Endothelial cell of umbilical vein (primary cell): ENCODE measurements at regions not wholly inside any gene's neighbourhood (a gene's known extent, or its start where the extent isn't known, plus 50 kb on each side); places are given as distances from the start of the nearest gene placed in this dataset.

Experiments used
- BruUV-seq: library from RNA; stranded (reverse); fragments of 400-500 nt; replicated peaks from 2 replicates; lab custom pipeline; 2021; lab: Mats Ljungman, UMichigan
- CTCF ChIA-PET: fragments of 300-600, 350-600 bp; sonication (Branson Sonifier 250); formaldehyde crosslinking; loops from one replicate; lab custom pipeline; 2021; ENCODE audit warnings: antibody characterized with exemption, inconsistent platforms; lab: Charles Lee
- POLR2A ChIA-PET: fragments of 300-600, 350-600 bp; sonication (Branson Sonifier 250); formaldehyde crosslinking; loops from one replicate; lab custom pipeline; 2021; ENCODE audit warnings: antibody characterized with exemption, inconsistent platforms; lab: Charles Lee
- DNase-seq: peaks from one replicate; pipeline ENCODE4 v3.0.0-alpha.2; 2011; ENCODE audit warnings: low read depth, low spot score
- FAIRE-seq: peaks from 2 replicates; lab custom pipeline; 2011; peaks lifted over from hg19 to GRCh38; lab: Jason Lieb, UNC
- H2AFZ ChIP-seq: 2 replicates; pipeline ENCODE4 v1.6.0; 2012; ENCODE audit warnings: low read depth, low read length, control low read depth, inconsistent platforms
- H3K27ac ChIP-seq: 2 replicates; pipeline ENCODE4 v1.5.1; 2011; ENCODE audit warnings: low read depth, mild to moderate bottlenecking, control low read depth, low read length, moderate library complexity; ENCODE audit not compliant: insufficient read depth
- H3K27me3 ChIP-seq, 2 experiments: 2 replicates each; pipeline versions ENCODE4 v1.6.0 to v1.6.1; 2011; ENCODE audit warnings: low read length in 2 of 2, mixed read lengths in 1 of 2; ENCODE audit not compliant: control insufficient read depth in 2 of 2, insufficient read depth in 2 of 2
- H3K36me3 ChIP-seq, 2 experiments: 2 replicates in 1 of 2; 3 replicates in 1 of 2; pipeline ENCODE4 v1.5.1; 2011; ENCODE audit warnings: low read length in 2 of 2, mild to moderate bottlenecking in 1 of 2, moderate library complexity in 1 of 2; ENCODE audit not compliant: control insufficient read depth in 2 of 2, insufficient read depth in 2 of 2; ENCODE audit errors: extremely low read depth in 1 of 2
- H3K4me1 ChIP-seq: 3 replicates; pipeline ENCODE4 v1.5.1; 2011; ENCODE audit warnings: mild to moderate bottlenecking, low read length; ENCODE audit not compliant: control insufficient read depth, insufficient read depth; ENCODE audit errors: extremely low read depth
- H3K4me2 ChIP-seq: 2 replicates; pipeline ENCODE4 v1.6.1; 2011; ENCODE audit warnings: low read length, control low read depth, mixed read lengths; ENCODE audit not compliant: insufficient read depth
- H3K4me3 ChIP-seq, 3 experiments: fragments of 200-600 bp in 1 of 3; sonication (generic), shearing (Covaris generic) in 1 of 3; replicated peaks in 1 of 3; 2 replicates each; pipeline ENCODE4 v1.5.1; 2011 to 2016; ENCODE audit warnings: control low read depth in 3 of 3, low read length in 3 of 3, mild to moderate bottlenecking in 2 of 3, inconsistent platforms in 1 of 3, low read depth in 1 of 3, moderate library complexity in 1 of 3; ENCODE audit not compliant: insufficient read depth in 1 of 3
- H3K79me2 ChIP-seq: 2 replicates; pipeline ENCODE4 v1.6.0; 2012; ENCODE audit warnings: low read length, inconsistent platforms; ENCODE audit not compliant: control insufficient read depth, insufficient read depth
- H3K9ac ChIP-seq: replicated peaks from 2 replicates; pipeline ENCODE3; 2011; ENCODE audit warnings: low read length, control low read depth; ENCODE audit not compliant: insufficient read depth; ENCODE audit errors: extremely low read depth
- H3K9me1 ChIP-seq: replicated peaks from 3 replicates; pipeline ENCODE4 v1.6.0; 2011; ENCODE audit warnings: mild to moderate bottlenecking, low read length; ENCODE audit not compliant: control insufficient read depth, insufficient read depth; ENCODE audit errors: extremely low read depth
- H3K9me3 ChIP-seq: replicated peaks from 2 replicates; pipeline ENCODE4 v1.5.1; 2012; ENCODE audit warnings: low read length, inconsistent platforms; ENCODE audit not compliant: control insufficient read depth, insufficient read depth
- H4K20me1 ChIP-seq: replicated peaks from 2 replicates; pipeline ENCODE3; 2011; ENCODE audit warnings: mild to moderate bottlenecking, low read length; ENCODE audit not compliant: control insufficient read depth, insufficient read depth; ENCODE audit errors: extremely low read depth
- EZH2 ChIP-seq: IDR thresholded peaks from 2 replicates; pipeline ENCODE4 v1.6.1; 2012; ENCODE audit warnings: borderline replicate concordance, low read depth, mild to moderate bottlenecking, moderate library complexity, low read length, inconsistent platforms; ENCODE audit not compliant: severe bottlenecking
- FOS ChIP-seq: IDR thresholded peaks from 2 replicates; pipeline ENCODE4 v1.6.1; 2011; ENCODE audit warnings: mild to moderate bottlenecking, low read length, moderate library complexity, borderline replicate concordance; ENCODE audit not compliant: insufficient read depth
- GATA2 ChIP-seq: IDR thresholded peaks from 2 replicates; pipeline ENCODE4 v1.7.0; 2011; ENCODE audit warnings: low read depth, mild to moderate bottlenecking, moderate library complexity, mixed read lengths, low read length; ENCODE audit not compliant: insufficient read length, insufficient read depth
- JUN ChIP-seq: IDR thresholded peaks from 2 replicates; pipeline ENCODE4 v1.6.1; 2011; ENCODE audit warnings: borderline replicate concordance, low read depth; ENCODE audit not compliant: insufficient read length, insufficient read depth
- MYC ChIP-seq: IDR thresholded peaks from one replicate; pipeline ENCODE4 v1.6.1; 2011; ENCODE audit warnings: mild to moderate bottlenecking, low read depth, low read length
- POLR2A ChIP-seq: IDR thresholded peaks from 2 replicates; pipeline ENCODE4 v1.6.1; 2012; ENCODE audit warnings: low read depth, mild to moderate bottlenecking, control low read depth, low read length
- POLR2AphosphoS5 ChIP-seq: IDR thresholded peaks from 2 replicates; pipeline ENCODE4 v1.6.1; 2012; ENCODE audit warnings: low read depth, mild to moderate bottlenecking, control low read depth, low read length, moderate library complexity; ENCODE audit not compliant: insufficient read depth
- dilution Hi-C: fragments of 300-500 bp; cut with MboI; formaldehyde crosslinking; loops from one replicate; pipeline ENCODE4 v1.15.0; 2019; ENCODE audit warnings: low sequenced_read_pairs; ENCODE audit not compliant: extremely low pct_ligation_motif_present
- intact Hi-C: fragments of 100-400 bp; cut with micrococcal nuclease; formaldehyde crosslinking; loops from one replicate; pipeline ENCODE4 v1.10.0; 2022
- TF ChIP-seq, protein P1 (sequence below), 2 donors: IDR thresholded peaks; 1 replicate in 1 of 2; 2 replicates in 1 of 2; pipeline ENCODE4 v1.5.1; 2011; ENCODE audit warnings: low read length in 2 of 2, mild to moderate bottlenecking in 2 of 2, moderate library complexity in 2 of 2, control low read depth in 1 of 2, inconsistent platforms in 1 of 2, low read depth in 1 of 2; ENCODE audit not compliant: insufficient read depth in 1 of 2; ENCODE audit errors: extremely low read depth in 1 of 2
- TF ChIP-seq, protein P2 (sequence below): IDR thresholded peaks from 2 replicates; pipeline ENCODE4 v1.6.1; 2011; ENCODE audit not compliant: insufficient read depth, insufficient read length

GRCh38 chr11:15418921-15419320 is 304.2 kb downstream of the INSC start:
- H3K9me1 ChIP-seq, result no peaks in the 10 kb centered on the region
- H3K4me1 ChIP-seq, result no peaks in the 10 kb centered on the region
- H3K36me3 ChIP-seq, result no peaks in the 10 kb centered on the region
- peaks cover 2% of the 10 kb centered on the region for H3K9me3 ChIP-seq
- intact Hi-C loops (no loop called here), dilution Hi-C loops (no loop called here)
- BruUV-seq, result no TSS peak
- TF ChIP-seq GATA2, result no peak
- TF ChIP-seq, protein P1, sequence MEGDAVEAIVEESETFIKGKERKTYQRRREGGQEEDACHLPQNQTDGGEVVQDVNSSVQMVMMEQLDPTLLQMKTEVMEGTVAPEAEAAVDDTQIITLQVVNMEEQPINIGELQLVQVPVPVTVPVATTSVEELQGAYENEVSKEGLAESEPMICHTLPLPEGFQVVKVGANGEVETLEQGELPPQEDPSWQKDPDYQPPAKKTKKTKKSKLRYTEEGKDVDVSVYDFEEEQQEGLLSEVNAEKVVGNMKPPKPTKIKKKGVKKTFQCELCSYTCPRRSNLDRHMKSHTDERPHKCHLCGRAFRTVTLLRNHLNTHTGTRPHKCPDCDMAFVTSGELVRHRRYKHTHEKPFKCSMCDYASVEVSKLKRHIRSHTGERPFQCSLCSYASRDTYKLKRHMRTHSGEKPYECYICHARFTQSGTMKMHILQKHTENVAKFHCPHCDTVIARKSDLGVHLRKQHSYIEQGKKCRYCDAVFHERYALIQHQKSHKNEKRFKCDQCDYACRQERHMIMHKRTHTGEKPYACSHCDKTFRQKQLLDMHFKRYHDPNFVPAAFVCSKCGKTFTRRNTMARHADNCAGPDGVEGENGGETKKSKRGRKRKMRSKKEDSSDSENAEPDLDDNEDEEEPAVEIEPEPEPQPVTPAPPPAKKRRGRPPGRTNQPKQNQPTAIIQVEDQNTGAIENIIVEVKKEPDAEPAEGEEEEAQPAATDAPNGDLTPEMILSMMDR (IDR thresholded peaks at IDR 0.05; ENCODE audit: extremely low read depth in 1 of 2, insufficient read depth in 1 of 2, low read depth in 1 of 2, low read length in 2 of 2), result no peak
- TF ChIP-seq JUN, result no peak
- no peak for TF ChIP-seq POLR2A
- no peak overlapping the region for H3K27ac ChIP-seq
- no peaks in the 10 kb centered on the region for H3K27me3 ChIP-seq
- no peak overlapping the region for H2AFZ ChIP-seq
- H3K9ac ChIP-seq, result no peak overlapping the region
- H3K79me2 ChIP-seq, result no peaks in the 10 kb centered on the region
- FAIRE-seq (no peak), DNase-seq (no peak)
- H3K4me3 ChIP-seq, result no peak overlapping the region
- ChIA-PET CTCF (no interaction called here), POLR2A (no interaction called here)
- H3K4me2 ChIP-seq, result no peak overlapping the region
- H4K20me1 ChIP-seq, result no peaks in the 10 kb centered on the region

DNA sequence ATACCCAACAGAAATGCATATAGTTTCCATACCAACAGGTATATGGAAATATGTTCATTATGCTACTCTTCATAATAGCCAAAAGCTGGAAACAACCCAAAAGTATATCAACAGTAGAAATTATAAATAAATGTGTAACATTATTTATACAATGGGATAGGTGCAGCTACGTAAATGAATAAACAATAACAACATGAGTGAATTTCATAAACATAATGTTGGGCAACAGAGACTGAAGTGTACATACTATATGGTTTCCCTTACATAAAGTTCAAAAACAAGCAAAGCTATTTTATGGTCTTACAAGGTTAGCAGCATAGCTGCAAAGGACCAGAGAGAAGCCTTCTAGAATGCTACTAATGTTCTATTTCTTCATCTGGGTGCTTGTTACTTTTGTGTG is 305.0 kb downstream of the INSC start:
- Histone ChIP-seq H3K9me1 (no peaks in the 10 kb centered on the region), H3K27ac (no peak overlapping the region), H3K9ac (no peak overlapping the region), H3K36me3 (no peaks in the 10 kb centered on the region), H3K4me2 (no peak overlapping the region), H4K20me1 (no peaks in the 10 kb centered on the region), H3K4me1 (no peaks in the 10 kb centered on the region), H3K79me2 (no peaks in the 10 kb centered on the region), H3K27me3 (no peaks in the 10 kb centered on the region), H3K4me3 (no peak overlapping the region), H3K9me3 (peaks cover 2% of the 10 kb centered on the region), H2AFZ (no peak overlapping the region)
- intact Hi-C loops, result no loop called here
- FAIRE-seq (no peak), DNase-seq (no peak)
- dilution Hi-C loops, result no loop called here
- CTCF ChIA-PET, result no interaction called here
- POLR2A ChIA-PET, result no interaction called here
- BruUV-seq, result no TSS peak
- TF ChIP-seq FOS (no peak), EZH2 (no peak), POLR2AphosphoS5 (no peak), GATA2 (no peak), JUN (no peak), MYC (no peak), POLR2A (no peak)
- TF ChIP-seq, protein P2, sequence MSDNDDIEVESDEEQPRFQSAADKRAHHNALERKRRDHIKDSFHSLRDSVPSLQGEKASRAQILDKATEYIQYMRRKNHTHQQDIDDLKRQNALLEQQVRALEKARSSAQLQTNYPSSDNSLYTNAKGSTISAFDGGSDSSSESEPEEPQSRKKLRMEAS, result no peak
- TF ChIP-seq, protein P1 (IDR thresholded peaks at IDR 0.05; ENCODE audit: extremely low read depth in 1 of 2, insufficient read depth in 1 of 2, low read depth in 1 of 2, low read length in 2 of 2), result no peak
